ENCODE measurements at regions not wholly inside any gene's neighbourhood (a gene's known extent, or its start where the extent isn't known, plus 50 kb on each side); places are given as distances from the start of the nearest gene placed in this dataset.

GRCh38 chr4:129232589-129233337 lies 136.8 kb downstream of the C4orf33 start:
- TF ChIP-seq CTCF (tag by site-specific recombination; IDR thresholded peaks at IDR 0.05) (no peak), YY1 (tag by site-specific recombination; IDR thresholded peaks at IDR 0.05) (no peak), YY2 (tag by site-specific recombination; IDR thresholded peaks at IDR 0.05) (no peak), PATZ1 (tag by site-specific recombination; IDR thresholded peaks at IDR 0.05) (no peak), ZNF777 (tag by site-specific recombination; IDR thresholded peaks at IDR 0.05; ENCODE audit: borderline replicate concordance) (no peak), AEBP2 (tag by site-specific recombination; IDR thresholded peaks at IDR 0.05; ENCODE audit: borderline replicate concordance) (no peak), ZNF184 (tag by site-specific recombination; IDR thresholded peaks at IDR 0.05) (no peak), REST (tag by site-specific recombination; IDR thresholded peaks at IDR 0.05) (no peak), ZNF274 (IDR thresholded peaks at IDR 0.05; ENCODE audit: low read length) (no peak), ZNF274 (tag by site-specific recombination; IDR thresholded peaks at IDR 0.05; ENCODE audit: borderline replicate concordance) (no peak), ZBTB11 (tag by site-specific recombination; conservative IDR thresholded peaks at IDR 0.05; ENCODE audit: low read depth) (no peak), ZNF692 (tag by site-specific recombination; IDR thresholded peaks at IDR 0.05) (no peak), ZNF629 (tag by site-specific recombination; IDR thresholded peaks at IDR 0.05) (no peak)

Measured in HEK293 (cell line).